ENCODE measurements at regions not wholly inside any gene's neighbourhood (a gene's known extent, or its start where the extent isn't known, plus 50 kb on each side); places are given as distances from the start of the nearest gene placed in this dataset.
"Not testable (repeated sequence)": the region's sequence is repeated elsewhere in the genome, so short reads cannot be mapped to it uniquely, and the experiment has no call there.

DNA sequence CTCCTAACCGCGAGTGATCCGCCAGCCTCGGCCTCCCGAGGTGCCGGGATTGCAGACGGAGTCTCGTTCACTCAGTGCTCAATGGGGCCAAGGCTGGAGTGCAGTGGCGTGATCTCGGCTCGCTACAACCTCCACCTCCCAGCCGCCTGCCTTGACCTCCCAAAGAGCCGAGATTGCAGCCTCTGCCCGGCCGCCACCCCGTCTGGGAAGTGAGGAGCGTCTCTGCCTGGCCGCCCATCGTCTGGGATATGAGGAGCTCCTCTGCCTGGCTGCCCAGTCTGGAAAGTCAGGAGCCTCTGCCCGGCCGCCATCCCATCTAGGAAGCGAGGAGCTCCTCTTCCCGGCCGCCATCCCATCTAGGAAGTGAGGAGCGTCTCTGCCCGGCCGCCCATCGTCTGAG, 58.8 kb upstream of the ANKRD30BL start:
- DNase-seq, result not testable (repeated sequence)

DNA sequence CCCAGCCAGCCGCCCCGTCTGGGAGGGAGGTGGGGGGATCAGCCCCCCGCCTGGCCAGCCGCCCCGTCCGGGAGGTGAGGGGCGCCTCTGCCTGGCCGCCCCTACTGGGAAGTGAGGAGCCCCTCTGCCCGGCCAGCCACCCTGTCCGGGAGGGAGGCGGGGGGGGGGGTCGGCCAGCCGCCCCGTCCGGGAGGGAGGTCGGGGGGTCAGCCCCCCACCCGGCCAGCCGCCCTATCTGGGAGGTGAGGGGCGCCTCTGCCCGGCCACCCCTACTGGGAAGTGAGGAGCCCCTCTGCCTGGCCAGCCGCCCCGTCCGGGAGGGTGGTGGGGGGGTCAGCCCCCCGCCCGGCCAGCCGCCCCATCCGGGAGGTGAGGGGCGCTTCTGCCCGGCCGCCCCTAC, 60.1 kb upstream of the ANKRD30BL start:
- not testable (repeated sequence) for DNase-seq

DNA sequence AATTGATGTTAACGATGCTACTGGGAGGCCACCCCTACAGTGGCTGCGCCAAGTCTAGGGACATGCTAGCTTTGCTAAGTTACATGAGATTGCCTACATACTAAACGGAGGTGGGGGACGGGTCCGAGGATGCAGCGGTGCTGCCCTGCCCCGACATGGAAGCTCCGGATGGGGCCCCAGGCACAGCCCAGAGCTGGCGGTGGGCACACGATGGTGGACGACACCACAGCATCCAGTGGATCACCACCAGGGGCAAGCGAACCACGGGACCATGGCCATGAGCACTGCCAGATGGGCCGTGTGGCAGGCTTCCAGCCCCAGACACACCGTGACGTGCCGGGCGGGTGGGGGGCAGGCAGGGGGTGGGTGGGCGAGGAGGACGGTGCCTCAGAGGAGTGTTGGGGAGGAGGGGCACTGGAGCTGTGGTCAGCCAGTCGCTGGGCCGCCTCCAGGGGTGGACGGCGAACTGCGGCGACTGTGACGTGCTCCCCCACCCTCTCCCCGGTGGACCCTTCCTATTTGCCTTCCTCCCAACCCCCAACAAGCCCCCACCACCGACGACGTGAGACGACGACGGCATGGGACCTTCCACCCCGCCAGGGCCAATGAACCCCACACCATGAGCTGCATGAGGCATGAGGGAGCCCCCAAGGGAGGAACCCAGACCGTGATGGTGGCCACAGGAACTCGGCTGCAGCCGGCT, 90.6 kb upstream of the ANKRD30BL start:
- DNase-seq, result no peak

DNA sequence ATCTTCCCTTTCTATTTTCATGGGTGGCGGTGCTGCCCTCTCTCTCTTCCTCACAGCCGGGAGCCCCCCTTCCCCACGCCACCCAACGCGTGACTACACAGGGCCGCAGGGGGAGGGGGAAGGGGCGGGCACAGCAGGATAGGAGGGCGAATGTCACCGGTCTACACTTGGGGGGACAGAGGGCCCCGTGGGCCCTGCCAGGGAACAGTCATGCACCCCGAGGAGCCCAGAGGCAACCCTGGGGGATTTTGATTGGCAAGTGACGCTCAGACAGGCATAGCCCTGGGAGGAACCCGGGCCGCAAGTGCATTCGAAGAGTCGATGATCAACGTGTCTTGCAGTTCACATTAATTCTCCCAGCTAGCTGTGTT, 91.1 kb upstream of the ANKRD30BL start:
- no peak for DNase-seq

DNA sequence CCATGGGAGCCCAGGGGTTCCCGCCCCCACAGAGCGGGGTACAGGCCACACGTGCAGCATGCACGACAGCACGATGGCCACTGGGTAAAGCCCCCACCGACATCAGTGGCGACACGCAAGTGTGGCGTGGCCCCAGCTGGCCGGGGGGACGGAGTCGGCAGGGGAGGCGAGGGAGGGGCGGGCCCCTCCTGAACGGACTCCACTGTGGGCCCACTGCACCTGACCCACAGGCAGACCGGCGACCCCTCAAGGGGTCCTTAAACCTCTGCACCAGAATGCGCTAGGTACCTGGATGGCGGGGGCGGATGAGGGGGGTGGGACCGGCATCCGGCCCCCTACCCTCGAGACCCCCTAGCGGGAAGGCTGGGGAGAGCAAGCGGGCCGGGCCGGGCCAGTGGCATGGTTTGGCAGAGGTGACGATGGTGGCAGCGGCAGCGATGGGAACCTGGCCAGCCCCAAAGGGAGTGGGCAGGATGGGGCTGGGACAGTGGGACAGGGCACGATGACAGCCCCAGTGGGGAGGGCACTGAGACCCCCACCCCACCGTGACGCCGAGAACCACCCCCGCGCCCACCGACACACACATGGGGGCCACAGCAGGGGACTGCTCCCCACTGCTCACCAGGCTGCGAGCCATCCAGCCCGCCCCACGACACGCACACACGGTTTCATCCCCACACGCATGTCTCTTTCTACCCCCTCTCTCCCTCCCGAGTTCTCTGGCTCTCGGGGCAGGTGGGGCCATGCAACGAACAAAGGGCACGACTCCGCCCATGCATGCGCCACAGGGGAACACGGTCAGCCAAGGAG, 91.9 kb upstream of the ANKRD30BL start:
- DNase-seq, result no peak

DNA sequence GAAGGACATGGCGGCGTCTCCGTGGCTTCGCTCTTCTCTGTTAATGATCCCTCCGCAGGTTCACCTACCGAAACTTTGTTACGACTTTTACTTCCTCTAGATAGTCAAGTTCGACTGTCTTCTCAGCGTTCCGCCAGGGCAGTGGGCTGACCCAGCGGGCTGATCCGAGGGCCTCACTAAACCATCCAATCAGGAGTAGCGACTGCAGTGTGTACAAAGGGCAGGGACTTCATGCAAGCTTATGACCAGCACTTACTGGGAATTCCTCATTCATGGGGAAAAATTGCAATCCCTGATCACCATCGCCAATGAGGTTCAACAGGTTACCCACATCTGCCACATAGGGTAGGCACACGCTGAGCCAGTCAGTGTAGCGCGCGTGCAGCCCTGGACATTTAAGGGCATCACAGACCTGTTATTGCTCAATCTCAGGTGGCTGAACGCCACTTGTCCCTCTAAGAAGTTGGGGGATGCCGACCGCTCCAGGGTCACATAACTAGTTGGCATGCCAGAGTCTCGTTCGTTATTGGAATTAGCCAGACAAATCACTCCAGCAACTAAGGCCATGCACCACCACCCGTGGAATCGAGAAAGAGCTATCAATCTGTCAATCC, 92.7 kb upstream of the ANKRD30BL start:
- not testable (repeated sequence) for DNase-seq

DNA sequence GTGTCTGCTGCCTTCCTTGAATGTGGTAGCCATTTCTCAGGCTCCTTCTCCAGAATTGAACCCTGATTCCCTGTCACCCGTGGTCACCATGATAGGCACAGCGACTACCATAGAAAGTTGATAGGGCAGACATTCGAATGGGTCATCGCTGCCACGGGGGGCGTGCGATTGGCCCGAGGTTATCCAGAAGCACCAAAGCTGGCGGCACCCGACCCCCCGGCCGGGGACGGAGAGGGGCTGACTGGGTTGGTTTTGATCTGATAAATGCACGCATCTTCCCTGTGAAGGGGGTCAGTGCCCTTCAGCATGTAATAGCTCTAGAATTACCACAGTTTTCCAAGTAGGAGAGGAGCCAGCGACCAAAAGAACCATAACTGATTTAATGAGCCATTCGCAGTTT, 94.0 kb upstream of the ANKRD30BL start:
- DNase-seq, result no peak

DNA sequence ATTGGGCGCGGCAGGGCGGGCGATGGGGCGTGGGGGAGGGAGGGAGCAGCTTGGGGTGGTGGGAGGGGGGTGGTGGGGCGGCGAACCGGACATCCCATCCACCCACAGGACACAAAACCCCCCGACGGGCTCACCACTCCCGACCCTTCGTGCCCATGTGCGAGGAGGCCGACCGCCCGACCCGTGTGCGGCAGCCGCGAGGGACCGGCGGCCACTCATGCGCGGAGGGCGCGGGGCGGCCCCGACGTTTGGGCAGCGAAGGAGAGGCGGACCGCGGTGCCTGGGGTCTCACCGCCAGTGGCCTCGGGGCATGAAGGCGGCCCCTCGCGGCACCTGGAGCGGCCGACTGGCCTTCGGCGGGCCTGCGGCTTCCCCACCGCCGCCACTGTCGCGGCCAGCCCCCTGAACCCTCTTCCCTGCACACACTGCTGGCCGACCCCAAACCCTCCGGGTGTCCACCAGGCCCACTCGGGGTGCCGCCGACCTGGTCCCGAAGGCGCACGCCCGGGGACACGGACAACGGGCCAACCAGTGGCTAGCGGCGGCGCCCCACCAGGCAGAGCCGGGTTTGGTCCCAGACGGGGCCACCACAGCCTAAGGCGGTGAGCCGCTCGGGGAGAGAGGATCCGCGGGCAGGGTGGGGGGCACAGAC, 94.6 kb upstream of the ANKRD30BL start:
- no peak for DNase-seq

DNA sequence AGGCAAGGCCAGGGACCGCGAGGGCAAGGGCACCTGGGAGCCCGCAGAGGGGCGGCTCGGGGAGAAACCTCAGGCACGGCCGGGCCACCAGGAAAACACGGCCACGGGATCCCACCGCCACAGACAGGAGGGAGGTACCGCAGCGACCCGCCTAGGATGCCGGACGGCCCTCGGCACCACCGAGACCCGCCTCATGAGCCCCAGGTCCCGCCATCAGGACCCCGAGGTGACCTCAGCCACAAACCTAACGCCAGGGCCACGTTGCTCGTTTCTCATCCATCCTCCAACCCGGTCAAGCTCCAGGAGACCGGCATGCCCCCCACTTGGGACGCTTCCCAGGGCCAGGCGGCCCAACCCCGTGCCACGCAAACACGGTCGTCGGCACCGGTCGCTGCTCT, 95.2 kb upstream of the ANKRD30BL start:
- DNase-seq, result not testable (repeated sequence)

DNA sequence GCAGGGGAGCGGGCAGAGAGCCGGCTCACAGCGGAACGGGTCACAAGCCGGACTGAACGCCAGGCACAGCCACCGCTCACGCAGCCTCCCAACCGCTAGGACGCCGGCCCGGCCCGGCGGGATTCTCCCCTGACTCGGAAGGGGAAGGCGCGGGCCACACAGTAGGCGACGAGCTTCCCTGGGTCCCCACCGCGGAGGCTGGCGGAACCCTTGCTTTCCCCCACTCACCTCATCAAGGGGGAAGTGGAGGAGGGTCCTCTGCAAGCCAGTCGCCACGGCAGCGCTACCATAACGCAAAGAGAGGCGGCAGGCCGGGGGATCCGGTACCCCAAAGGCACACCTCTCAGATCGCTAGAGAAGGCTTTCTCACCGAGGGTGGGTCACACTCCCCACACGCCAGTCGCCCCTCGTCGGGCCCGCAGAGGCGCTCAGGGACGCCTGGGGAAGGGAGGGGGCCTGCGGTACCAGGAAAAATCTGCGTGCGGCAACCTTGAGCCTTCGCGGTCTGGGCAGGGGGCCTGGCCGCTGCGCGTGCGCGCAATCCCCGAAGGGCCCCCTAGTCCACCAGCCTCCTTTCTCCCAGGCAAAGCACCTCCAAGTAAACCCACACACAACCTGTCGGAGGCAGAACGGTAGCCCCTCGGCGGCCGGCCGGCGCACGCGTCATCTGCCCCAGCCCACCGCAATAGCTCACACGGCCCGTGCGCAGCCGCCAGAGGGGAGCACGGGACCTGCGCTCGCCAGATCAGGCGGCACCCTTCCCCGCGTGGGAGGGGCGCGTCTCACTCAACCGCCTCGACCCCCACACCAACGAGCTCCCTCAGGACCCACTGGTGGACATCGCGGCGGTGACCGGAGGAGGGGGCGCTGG, 95.8 kb upstream of the ANKRD30BL start:
- not testable (repeated sequence) for DNase-seq

DNA sequence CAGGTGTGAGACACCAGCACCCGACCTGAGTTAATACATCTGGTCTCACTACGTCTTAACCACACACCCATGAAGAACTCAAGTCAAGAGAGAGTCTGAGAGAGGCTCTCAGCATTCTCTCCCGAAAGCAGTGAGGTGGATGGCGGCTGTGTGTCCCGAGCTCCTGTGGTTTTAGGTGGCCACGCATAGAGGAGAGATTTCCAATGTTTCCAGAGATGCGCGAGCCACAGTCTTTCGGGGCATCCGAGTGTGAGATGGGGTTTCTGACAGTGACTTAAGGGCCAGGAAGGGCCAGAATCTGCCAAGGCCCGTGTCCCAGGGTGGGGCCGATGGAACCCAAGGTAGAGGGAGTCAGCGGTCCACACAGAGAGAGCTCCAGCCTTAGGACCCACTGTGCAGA, 97.5 kb upstream of the ANKRD30BL start:
- not testable (repeated sequence) for DNase-seq

DNA sequence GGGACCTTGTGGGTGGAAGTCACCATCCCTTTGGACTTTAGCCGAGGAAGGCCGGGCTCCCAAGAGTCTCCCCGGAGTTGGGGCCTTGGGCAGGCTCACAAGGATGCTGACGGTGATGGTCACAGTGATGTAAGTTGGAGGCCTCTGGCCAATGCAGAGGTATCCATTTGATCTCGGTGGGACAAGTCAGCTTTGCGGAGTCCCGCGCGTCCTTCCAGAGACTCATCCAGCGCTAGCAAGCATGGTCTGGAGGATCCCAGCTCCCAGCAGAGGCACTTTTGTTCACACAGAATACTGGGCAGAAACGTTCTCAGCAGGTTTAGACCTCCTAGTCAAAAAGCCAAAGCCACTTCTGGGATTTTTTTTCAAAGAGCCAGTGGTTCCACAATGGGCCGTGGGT, 103.8 kb upstream of the ANKRD30BL start:
- DNase-seq, result not testable (repeated sequence)

DNA sequence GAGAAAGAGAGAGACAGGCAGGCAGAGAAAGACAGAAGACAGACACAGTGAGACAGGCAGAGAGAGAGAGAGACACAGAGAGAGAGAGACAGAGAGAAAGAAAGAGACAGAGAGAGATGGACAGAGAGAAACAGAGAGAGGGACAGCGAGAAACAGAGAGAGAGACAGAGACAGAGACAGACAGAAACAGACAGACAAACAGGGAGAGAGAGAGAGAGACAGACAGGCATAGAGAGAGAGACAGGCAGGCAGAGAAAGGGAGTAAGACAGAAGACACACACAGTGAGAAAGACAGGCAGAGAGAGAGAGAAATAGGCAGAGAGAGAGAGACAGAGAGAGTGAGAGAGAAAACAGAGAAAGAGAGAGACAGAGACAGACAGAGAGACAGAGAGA, 105.3 kb upstream of the ANKRD30BL start:
- DNase-seq, result no peak

DNA sequence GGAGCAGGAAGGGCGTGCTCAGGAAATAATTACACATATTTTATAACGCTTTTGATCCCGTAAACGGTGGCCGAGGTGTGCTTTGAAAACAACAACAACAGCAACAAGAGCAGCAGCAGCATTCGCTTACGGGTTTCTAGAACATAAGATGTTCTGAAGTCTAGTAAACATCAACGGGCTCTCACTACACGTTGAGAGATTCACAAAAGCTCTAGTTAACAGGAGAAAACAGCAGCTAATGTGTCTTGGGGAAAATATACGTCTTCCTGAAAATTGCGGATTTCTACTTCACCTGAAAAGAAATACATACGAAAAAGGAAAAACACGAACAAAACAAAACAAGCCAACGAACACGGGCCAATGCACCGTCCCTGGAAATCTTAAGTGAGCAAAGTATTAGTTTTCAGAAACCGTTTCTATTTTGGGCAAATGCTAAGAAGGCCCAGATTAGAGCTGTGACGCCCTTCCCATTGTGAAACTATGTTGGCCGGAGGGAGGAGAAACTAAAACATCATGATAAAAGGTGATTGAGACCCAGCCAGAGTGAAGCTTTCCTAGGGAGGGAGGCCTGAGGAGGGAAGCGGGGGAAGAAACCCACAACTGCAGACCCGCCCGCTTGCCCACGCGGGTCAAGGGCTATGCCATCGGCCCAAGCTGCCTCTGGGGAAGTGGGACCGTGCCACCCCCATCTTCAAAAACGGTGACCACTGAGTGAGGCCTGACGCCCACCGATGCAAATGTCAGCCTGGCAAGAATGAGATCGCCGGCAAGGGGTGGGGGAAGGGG, 105.9 kb upstream of the ANKRD30BL start:
- not testable (repeated sequence) for DNase-seq

DNA sequence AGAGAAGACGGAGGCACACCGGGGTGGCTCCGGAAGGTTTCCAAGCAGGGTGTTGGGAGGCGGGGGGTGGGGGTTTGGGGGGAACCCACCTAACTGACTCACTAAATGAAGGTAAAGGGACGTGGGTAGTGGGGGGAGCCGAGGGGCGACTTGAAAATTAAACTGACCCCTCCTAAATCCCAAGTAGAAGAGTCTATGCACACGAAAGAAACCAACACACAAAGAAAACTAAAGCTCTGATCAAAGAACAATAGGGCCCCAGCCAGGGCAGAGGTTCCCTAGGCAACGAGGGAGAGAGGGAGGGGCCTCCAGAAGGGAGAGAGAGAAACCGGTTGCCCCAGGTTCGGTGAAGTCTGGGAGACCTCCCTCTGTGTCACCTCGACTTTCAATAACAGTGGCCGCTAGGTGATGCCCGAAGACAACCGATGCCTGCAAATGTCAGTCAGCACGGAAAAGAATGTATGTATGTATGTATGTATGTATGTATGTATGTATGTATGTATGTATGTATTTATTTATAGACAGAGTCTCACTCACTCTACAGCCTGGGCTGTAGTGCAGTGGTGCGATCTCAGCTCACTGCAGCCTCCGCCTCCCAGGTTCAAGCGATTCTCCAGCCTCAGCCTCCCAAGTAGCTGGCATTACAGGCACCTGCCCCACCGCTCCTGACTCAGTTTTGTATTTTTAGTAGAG, 106.7 kb upstream of the ANKRD30BL start:
- not testable (repeated sequence) for DNase-seq

DNA sequence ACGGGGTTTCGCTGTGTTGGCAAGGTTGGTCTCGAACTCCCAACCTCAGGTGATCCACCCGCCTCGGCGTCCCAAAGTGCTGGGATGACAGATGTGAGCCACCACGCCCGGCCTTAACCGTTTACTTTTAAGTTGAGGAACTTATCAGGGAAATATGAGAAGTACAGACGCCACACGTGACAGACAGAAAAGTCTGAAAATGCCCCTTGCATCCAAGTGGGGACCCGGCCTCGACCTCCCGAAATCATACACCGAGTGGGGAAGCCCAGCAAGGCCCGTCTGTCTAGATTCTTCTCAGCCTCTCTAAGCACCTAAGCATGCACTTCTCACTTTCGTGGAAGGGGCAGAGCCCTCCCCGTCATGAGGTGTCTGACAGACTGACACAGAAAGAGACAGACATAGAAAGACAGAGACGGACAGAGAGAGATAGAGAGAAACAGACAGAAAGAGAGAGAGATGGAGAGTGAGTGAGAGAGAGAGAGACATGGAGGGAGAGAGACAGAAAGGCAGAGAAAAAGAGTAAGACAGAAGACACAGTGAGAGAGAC, 107.3 kb upstream of the ANKRD30BL start:
- DNase-seq, result no peak

DNA sequence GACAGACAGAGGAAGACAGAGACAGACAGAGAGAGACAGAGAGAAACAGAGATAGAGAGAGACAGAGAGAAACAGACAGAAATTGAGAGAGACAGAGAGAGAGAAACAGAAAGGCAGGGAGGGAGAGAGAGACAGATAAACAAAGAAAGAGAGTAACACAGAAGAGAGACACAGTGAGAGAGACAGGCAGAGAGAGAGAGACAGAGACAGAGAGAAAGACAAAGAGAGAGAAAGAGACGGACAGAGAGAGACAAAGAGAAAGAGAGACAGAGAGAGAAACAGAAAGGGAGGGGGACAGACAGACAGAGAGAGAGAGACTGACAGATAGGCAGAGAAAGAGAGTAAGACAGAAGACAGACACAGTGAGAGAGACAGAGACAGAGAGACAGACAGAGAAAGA, 108.5 kb upstream of the ANKRD30BL start:
- DNase-seq, result no peak

DNA sequence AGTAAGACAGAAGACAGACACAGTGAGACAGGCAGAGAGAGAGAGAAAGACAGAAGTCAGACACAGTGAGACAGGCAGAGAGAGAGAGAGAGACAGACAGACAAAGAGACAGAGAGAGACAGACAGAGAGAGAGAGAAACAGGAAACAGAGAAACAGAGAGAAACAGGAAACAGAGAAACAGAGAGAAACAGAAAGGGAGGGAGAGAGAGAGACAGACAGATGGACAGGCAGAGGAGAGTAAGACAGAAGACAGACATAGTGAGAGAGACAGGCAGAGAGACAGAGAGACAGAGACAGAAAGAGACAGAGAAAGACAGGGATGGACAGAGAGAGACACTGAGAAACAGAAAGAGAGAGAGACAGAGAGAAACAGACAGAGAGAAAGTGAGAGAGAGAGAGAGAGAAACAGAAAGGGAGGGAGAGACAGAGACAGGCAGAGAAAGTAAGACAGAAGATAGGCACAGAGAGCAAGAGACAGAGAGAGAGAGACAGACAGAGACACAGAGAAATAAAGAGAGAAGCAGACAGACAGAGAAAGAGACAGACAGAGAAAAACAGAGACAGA, 109.3 kb upstream of the ANKRD30BL start:
- DNase-seq, result no peak

DNA sequence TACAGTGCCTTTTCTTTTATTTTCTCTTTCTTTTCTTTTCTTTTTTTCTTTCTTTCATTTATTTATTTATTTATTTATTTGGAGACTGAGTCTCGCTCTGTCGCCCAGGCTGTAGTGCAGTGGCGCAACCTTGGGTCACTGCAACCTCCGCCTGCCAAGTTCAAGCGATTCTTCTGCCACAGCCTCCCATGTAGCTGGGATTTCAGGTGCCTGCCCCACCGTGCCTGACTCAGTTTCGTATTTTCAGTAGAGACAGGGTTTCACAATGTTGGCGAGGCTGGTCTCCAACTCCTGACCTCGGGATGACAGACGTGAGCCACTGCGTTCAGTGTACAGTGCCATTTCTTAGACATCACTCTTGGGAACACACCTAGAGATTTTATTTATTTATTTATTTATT, 110.0 kb upstream of the ANKRD30BL start:
- DNase-seq, result not testable (repeated sequence)

DNA sequence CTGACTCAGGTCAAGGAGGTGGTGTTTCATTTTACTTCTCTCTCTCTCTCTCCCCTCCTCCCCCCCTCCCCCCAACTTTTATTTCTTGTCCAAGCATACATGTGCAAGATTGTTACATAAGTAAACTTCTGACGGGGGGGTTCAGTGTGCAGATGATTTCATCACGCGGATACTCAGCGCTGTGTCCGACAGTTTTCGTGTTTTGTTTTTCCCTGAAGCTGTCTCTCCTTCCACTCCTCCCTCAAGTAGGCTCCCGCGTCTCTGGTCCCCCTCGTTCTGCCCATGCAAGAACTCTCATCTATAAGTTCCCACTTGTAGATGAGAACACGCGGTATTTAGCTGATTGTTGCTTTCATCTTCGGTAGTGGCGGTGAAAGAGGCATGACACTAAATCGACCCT, 111.0 kb upstream of the ANKRD30BL start:
- no peak for DNase-seq
